SK-N-SH (cell line): ENCODE measurements at regions not wholly inside any gene's neighbourhood (a gene's known extent, or its start where the extent isn't known, plus 50 kb on each side); places are given as distances from the start of the nearest gene placed in this dataset.

Source experiments
- CTCF ChIA-PET: fragments of 300-600, 350-600 bp; formaldehyde crosslinking; extraction: SDS; loops from one replicate; lab custom pipeline; 2021; lab: Yijun Ruan, JAX
- POLR2A ChIA-PET: fragments of 350-600 bp; sonication (Branson Sonifier 250); formaldehyde crosslinking; extraction: SDS; loops from one replicate; lab custom pipeline; 2020; ENCODE audit warnings: antibody characterized with exemption, inconsistent platforms; lab: Yijun Ruan, JAX
- DNase-seq: peaks from one replicate; pipeline ENCODE4 v3.0.0; 2012
- H2AFZ ChIP-seq: fragments of 200-600 bp; sonication (generic); 2 replicates; pipeline ENCODE4 v1.8.1; 2016; ENCODE audit warnings: antibody characterized with exemption, mild to moderate bottlenecking, low read depth
- H3F3A ChIP-seq: fragments of 200-600 bp; sonication (generic); replicated peaks from 2 replicates; pipeline ENCODE3; 2016; ENCODE audit warnings: antibody characterized with exemption, mild to moderate bottlenecking; ENCODE audit not compliant: insufficient read depth
- H3K27ac ChIP-seq, 2 experiments: fragments of 200-500 bp in 1 of 2; fragments of 200-600 bp in 1 of 2; sonication (Bioruptor generic) in 1 of 2; sonication (generic), shearing (Covaris generic) in 1 of 2; 2 replicates each; pipeline versions ENCODE4 v1.5.1 to v1.6.1; 2014 to 2016; ENCODE audit warnings: low read depth in 2 of 2, inconsistent platforms in 1 of 2, low read length in 1 of 2, mild to moderate bottlenecking in 1 of 2, mixed read lengths in 1 of 2
- H3K27me3 ChIP-seq: fragments of 200-600 bp; sonication (generic), shearing (Covaris generic); 2 replicates; pipeline ENCODE4 v1.6.1; 2016; ENCODE audit warnings: mixed run types; ENCODE audit not compliant: insufficient read depth
- H3K36me3 ChIP-seq, 2 experiments: fragments of 200-500 bp in 1 of 2; fragments of 200-600 bp in 1 of 2; sonication (Bioruptor generic) in 1 of 2; sonication (generic) in 1 of 2; replicated peaks in 1 of 2; 2 replicates each; pipeline versions ENCODE3 to v1.5.1; 2014 to 2016; ENCODE audit warnings: low read length in 1 of 2, mild to moderate bottlenecking in 1 of 2; ENCODE audit not compliant: insufficient read depth in 2 of 2, control insufficient read depth in 1 of 2
- H3K4me1 ChIP-seq, 2 experiments: fragments of 200-500 bp in 1 of 2; fragments of 200-600 bp in 1 of 2; sonication (Bioruptor generic) in 1 of 2; sonication (generic), shearing (Covaris generic) in 1 of 2; 2 replicates each; pipeline versions ENCODE4 v1.5.1 to v1.6.1; 2014 to 2016; ENCODE audit warnings: low read depth in 1 of 2, low read length in 1 of 2, mixed run types in 1 of 2; ENCODE audit not compliant: insufficient read depth in 2 of 2, control insufficient read depth in 1 of 2
- H3K4me2 ChIP-seq: fragments of 200-600 bp; sonication (generic), shearing (Covaris generic); 2 replicates; pipeline ENCODE4 v1.6.1; 2017; ENCODE audit warnings: mixed run types
- H3K4me3 ChIP-seq, 2 experiments: fragments of 200-500 bp in 1 of 2; fragments of 200-600 bp in 1 of 2; sonication (Bioruptor generic) in 1 of 2; sonication (generic), shearing (Covaris generic) in 1 of 2; 2 replicates each; pipeline versions ENCODE4 v1.5.1 to v1.8.1; 2014 to 2016; ENCODE audit warnings: low read depth in 2 of 2, inconsistent platforms in 1 of 2, low read length in 1 of 2, mild to moderate bottlenecking in 1 of 2, mixed read lengths in 1 of 2, moderate library complexity in 1 of 2
- H3K79me2 ChIP-seq: fragments of 200-600 bp; sonication (generic); 2 replicates; pipeline ENCODE4 v1.8.1; 2017; ENCODE audit warnings: mild to moderate bottlenecking; ENCODE audit not compliant: insufficient read depth
- H3K9ac ChIP-seq: fragments of 200-600 bp; sonication (generic); 2 replicates; pipeline ENCODE4 v1.6.1; 2017; ENCODE audit warnings: mixed run types
- H3K9me2 ChIP-seq: fragments of 200-600 bp; sonication (generic); 2 replicates; pipeline ENCODE4 v1.6.1; 2017; ENCODE audit warnings: mixed run types
- H3K9me3 ChIP-seq: fragments of 200-600 bp; sonication (generic); 2 replicates; pipeline ENCODE4 v1.6.1; 2017; ENCODE audit warnings: mixed run types, mild to moderate bottlenecking, moderate library complexity
- H4K20me1 ChIP-seq: fragments of 200-600 bp; sonication (generic); 2 replicates; pipeline ENCODE4 v1.6.1; 2017; ENCODE audit warnings: mild to moderate bottlenecking, mixed run types; ENCODE audit not compliant: insufficient read depth
- EZH2phosphoT487 ChIP-seq: fragments of 200-600 bp; sonication (generic); IDR thresholded peaks from 2 replicates; pipeline ENCODE4 v1.6.1; 2017; ENCODE audit warnings: low read depth, mixed run types, mild to moderate bottlenecking, antibody characterized with exemption, moderate library complexity, borderline replicate concordance
- FOSL2 ChIP-seq: IDR thresholded peaks from 2 replicates; pipeline ENCODE4 v1.4.0; 2012; ENCODE audit warnings: low read depth, mild to moderate bottlenecking, moderate library complexity, borderline replicate concordance
- FOXM1 ChIP-seq: IDR thresholded peaks from 2 replicates; pipeline ENCODE4 v1.4.0; 2012; ENCODE audit warnings: low read depth, mild to moderate bottlenecking
- IRF3 ChIP-seq: fragments of 150-350 bp; IDR thresholded peaks from 2 replicates; pipeline ENCODE4 v1.6.1; 2016; ENCODE audit warnings: mild to moderate bottlenecking, low read depth, low read length
- JUND ChIP-seq: IDR thresholded peaks from 2 replicates; pipeline ENCODE4 v1.4.0; 2012
- MAX ChIP-seq: IDR thresholded peaks from 2 replicates; pipeline ENCODE4 v1.4.0; 2012; ENCODE audit warnings: low read depth
- MEF2A ChIP-seq: IDR thresholded peaks from 2 replicates; pipeline ENCODE4 v1.4.0; 2012; ENCODE audit warnings: low read depth, borderline replicate concordance
- MXI1 ChIP-seq: IDR thresholded peaks from 2 replicates; pipeline ENCODE4 v1.6.1; 2012; ENCODE audit warnings: mild to moderate bottlenecking, low read depth, low read length, improper control_type of control experiment
- NFIC ChIP-seq: IDR thresholded peaks from 2 replicates; pipeline ENCODE4 v1.4.0; 2012; ENCODE audit warnings: borderline replicate concordance
- PBX3 ChIP-seq: IDR thresholded peaks from 2 replicates; pipeline ENCODE4; 2012
- RCOR1 ChIP-seq: fragments of 150-350 bp; IDR thresholded peaks from 2 replicates; pipeline ENCODE4 v1.6.1; 2017; ENCODE audit warnings: antibody characterized with exemption, low read length
- TCF12 ChIP-seq: IDR thresholded peaks from 2 replicates; pipeline ENCODE4 v1.4.0; 2012
- ZBTB33 ChIP-seq: IDR thresholded peaks from 2 replicates; pipeline ENCODE4 v1.4.0; 2012; ENCODE audit warnings: low read depth, borderline replicate concordance
- WGBS: methylation state at CpG from one replicate; pipeline ENCODE4 v1.1.6; 2017; ENCODE audit warnings: low lambda C conversion rate; 5-methylcytosine and 5-hydroxymethylcytosine counted together

GRCh38 chr1:65741993-65742392 lies 50.7 kb upstream of the PDE4B start:
- H3K79me2 ChIP-seq: no peaks in the 10 kb centered on the region
- H2AFZ ChIP-seq: no peak overlapping the region
- no peaks in the 10 kb centered on the region for H3F3A ChIP-seq
- H3K4me1 ChIP-seq: no peaks in the 10 kb centered on the region
- ChIA-PET CTCF (no interaction called here), POLR2A (no interaction called here)
- WGBS: 37% methylated on average over 2 of the region's 2 CpGs
- no peaks in the 10 kb centered on the region; the same call in 1 of the 2 replicates for H3K9me3 ChIP-seq
- no peaks in the 10 kb centered on the region for H3K9me2 ChIP-seq
- DNase-seq: no peak
- H3K27me3 ChIP-seq: no peaks in the 10 kb centered on the region
- H3K36me3 ChIP-seq: no peaks in the 10 kb centered on the region
- no peaks in the 10 kb centered on the region for H4K20me1 ChIP-seq
- H3K27ac ChIP-seq: no peak overlapping the region
- H3K4me3 ChIP-seq: no peak overlapping the region
- H3K4me2 ChIP-seq: no peak overlapping the region
- no peak for TF ChIP-seq MAX
- no peak for TF ChIP-seq JUND
- no peak for TF ChIP-seq FOXM1
- TF ChIP-seq TCF12: no peak
- no peak for TF ChIP-seq PBX3
- no peak for TF ChIP-seq EZH2phosphoT487
- no peak for TF ChIP-seq MEF2A
- TF ChIP-seq ZBTB33: no peak
- no peak for TF ChIP-seq IRF3
- TF ChIP-seq MXI1: no peak
- TF ChIP-seq RCOR1: no peak
- no peak for TF ChIP-seq FOSL2
- no peak for TF ChIP-seq NFIC
- no peak overlapping the region for H3K9ac ChIP-seq
